AG10803 (cell line): ENCODE measurements at regions not wholly inside any gene's neighbourhood (a gene's known extent, or its start where the extent isn't known, plus 50 kb on each side); places are given as distances from the start of the nearest gene placed in this dataset.

Source experiments
- DNase-seq: peaks from one replicate; pipeline ENCODE4 v3.0.0; 2010; ENCODE audit warnings: low read depth
- H3K4me3 ChIP-seq: 2 replicates; pipeline ENCODE4 v1.5.1; 2011; ENCODE audit warnings: mild to moderate bottlenecking, low read length, control low read depth
- CTCF ChIP-seq: conservative IDR thresholded peaks from 2 replicates; pipeline ENCODE4 v1.5.1; 2011; ENCODE audit warnings: mild to moderate bottlenecking, low read length, control low read depth, inconsistent platforms

GRCh38 chr6:79330704-79331103, 96.2 kb upstream of the HMGN3 start:
- no peak for DNase-seq
- TF ChIP-seq CTCF = no peak
- no peak overlapping the region for H3K4me3 ChIP-seq

- no peak for DNase-seq
- no peak overlapping the region for H3K4me3 ChIP-seq
- TF ChIP-seq CTCF = no peak
Observed at GRCh38 chr6:79313254-79313653, 78.8 kb upstream of the HMGN3 start.

GRCh38 chr6:79307321-79308036, 73.0 kb upstream of the HMGN3 start:
- no peak for TF ChIP-seq CTCF
- no peak overlapping the region for H3K4me3 ChIP-seq
- no peak for DNase-seq

GRCh38 chr6:79305020-79305419, 70.5 kb upstream of the HMGN3 start:
- TF ChIP-seq CTCF = no peak
- no peak for DNase-seq
- H3K4me3 ChIP-seq = no peak overlapping the region

- H3K4me3 ChIP-seq = no peak overlapping the region
- no peak for DNase-seq
- TF ChIP-seq CTCF = no peak
Observed at GRCh38 chr6:79302341-79302740, 67.9 kb upstream of the HMGN3 start.

- no peak for TF ChIP-seq CTCF
- H3K4me3 ChIP-seq = no peak overlapping the region
- DNase-seq = no peak
Observed at GRCh38 chr6:79301290-79301689, 66.8 kb upstream of the HMGN3 start.

GRCh38 chr6:79296211-79296610, 61.7 kb upstream of the HMGN3 start:
- no peak for TF ChIP-seq CTCF
- no peak overlapping the region for H3K4me3 ChIP-seq
- no peak for DNase-seq
